GM21381 (cell line): ENCODE measurements at regions not wholly inside any gene's neighbourhood (a gene's known extent, or its start where the extent isn't known, plus 50 kb on each side); places are given as distances from the start of the nearest gene placed in this dataset.

Experiments
- ATAC-seq: cut with Tn5 transposase; IDR thresholded peaks from one replicate; pipeline ENCODE4 v1.9.1; 2021; ENCODE audit warnings: mild to moderate bottlenecking, moderate library complexity; ENCODE audit not compliant: unreplicated experiment

GRCh38 chr11:129590030-129590752 lies 214.5 kb downstream of the BARX2 start:
- ATAC-seq = no peak

DNA sequence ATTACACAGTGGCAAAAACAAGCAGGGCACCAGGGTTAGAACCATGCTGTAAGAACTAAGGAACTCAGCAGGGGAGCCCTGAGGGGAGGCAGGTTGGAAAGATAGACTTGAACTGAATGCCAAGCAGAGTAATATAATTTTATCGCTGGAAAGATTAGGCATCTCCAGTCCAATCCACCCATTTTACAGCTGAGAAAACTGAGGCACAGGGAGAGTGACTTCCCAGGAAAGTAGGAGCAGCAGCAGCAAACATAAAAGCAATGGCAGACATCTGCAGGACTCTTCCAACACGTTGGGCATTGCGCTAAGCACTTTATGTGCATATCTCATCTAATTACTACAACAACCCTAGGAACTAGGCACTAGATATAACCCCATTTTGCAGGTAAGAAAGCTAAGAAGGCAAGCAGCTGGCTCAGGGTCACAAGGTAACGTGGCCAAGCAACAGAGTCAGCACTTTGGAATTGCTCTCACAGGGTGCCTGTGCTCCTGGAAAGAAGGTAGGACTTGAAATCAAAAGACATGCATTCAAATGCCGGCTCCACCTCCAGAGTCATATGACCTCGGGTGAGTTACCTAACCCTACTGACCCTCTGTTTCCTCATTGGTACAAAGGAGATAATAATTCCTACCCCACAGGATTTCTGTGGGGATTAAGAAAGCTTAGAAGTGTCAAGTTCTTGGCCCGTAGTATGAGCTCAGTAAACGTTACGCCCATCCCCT lies 215.3 kb downstream of the BARX2 start:
- no peak for ATAC-seq

- ATAC-seq = no peak
Observed at GRCh38 chr11:129591527-129591926, 215.9 kb downstream of the BARX2 start.

- ATAC-seq = no peak
Observed at GRCh38 chr11:129592191-129592590, 216.5 kb downstream of the BARX2 start.

- no peak for ATAC-seq
Observed at GRCh38 chr11:129593098-129593497, 217.4 kb downstream of the BARX2 start.

- ATAC-seq = no peak
Observed at GRCh38 chr11:129595038-129595962, 219.7 kb downstream of the BARX2 start.

DNA sequence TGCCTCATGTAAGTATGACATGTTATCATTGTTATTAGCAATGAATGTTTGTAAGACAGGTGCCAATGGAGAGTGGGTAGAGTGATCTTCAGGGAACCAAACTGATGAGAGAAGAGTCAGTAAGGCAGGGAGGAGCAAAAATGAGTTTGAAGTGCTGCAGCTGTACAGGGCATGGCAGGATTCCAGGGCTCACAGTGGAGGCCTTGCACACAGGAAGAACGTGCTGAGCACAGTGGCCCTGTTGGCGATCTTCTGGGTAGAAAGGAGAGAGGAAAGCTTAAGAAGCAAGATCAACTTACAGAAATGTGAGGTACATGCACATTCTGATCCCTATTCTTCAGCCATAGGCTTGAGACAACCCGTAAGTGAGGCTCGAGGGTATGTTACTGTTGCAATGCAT lies 219.3 kb upstream of the TMEM45B start:
- ATAC-seq = no peak

DNA sequence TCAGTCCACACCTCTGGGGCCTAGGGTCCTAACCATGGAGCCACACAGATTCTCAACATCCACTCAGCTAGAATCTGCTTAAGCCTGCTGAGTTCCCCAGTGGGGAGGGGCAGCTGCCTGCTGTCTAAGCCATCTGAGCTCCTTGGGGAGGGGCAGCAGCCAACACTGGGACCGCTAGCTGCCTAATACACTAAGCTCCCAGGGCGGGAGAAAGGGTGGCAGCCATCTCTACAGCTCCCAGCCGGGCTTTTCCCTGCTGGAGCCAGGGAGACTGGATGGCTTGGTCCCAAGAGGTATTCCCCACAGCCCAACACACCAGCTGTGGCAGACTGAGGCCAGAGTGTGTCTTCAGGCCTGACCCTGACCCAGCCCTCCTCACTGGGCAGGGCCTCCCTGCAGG lies 217.3 kb upstream of the TMEM45B start:
- ATAC-seq = no peak

- ATAC-seq = no peak
Observed at GRCh38 chr11:129605815-129606214, 209.8 kb upstream of the TMEM45B start.

DNA sequence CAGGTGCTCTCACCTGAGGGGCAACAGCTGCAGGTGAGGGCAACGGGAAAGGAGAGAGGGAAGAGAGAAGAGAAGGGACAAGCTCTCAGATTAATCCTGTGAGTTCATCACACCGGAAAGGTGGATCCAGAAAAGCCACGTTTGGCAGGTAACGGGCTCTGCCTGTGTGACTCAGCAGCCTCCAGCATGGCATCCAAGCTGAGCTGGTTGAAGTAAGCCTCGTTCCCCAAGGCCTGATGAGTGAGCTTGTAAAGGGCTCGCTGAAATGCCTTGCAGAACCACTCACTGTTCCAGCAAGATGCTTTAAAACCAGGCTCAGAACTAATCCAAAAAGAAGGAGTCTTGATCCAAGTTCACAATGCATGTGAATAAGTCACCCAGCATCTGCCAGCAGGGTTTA lies 206.9 kb upstream of the TMEM45B start:
- ATAC-seq = no peak

- ATAC-seq = no peak
Observed at GRCh38 chr11:129610125-129610524, 205.5 kb upstream of the TMEM45B start.

GRCh38 chr11:129610545-129610944 lies 205.1 kb upstream of the TMEM45B start:
- no peak for ATAC-seq

GRCh38 chr11:129611661-129612446 lies 203.8 kb upstream of the TMEM45B start:
- ATAC-seq = no peak

DNA sequence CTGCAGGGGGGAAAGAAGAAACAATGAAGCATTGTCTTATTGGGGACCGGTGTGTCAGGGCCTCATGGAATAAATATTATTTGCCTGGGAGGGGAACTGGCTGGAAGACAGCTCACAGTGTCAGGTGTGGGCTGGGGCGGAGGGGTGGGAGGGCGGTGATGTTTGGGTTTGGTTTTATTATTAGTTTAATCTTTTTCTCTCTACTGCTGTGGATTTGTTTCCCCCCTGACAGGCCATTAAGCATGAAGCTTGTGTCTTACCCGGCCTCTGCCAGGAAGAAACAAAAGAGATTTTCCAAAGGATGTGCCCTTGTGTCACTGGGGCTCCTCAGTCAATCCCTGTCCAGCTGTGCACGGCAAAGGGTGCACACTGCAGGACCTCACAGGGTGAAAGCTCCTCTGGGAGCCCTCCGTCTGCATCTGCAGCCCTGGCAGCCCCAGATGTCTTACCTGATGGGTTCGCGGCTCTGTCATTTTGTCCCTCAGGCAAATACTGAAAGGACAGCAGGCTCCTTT lies 203.1 kb upstream of the TMEM45B start:
- no peak for ATAC-seq

GRCh38 chr11:129613071-129613470 lies 202.6 kb upstream of the TMEM45B start:
- no peak for ATAC-seq

- ATAC-seq = no peak
Observed at GRCh38 chr11:129614256-129614944, 201.2 kb upstream of the TMEM45B start.

DNA sequence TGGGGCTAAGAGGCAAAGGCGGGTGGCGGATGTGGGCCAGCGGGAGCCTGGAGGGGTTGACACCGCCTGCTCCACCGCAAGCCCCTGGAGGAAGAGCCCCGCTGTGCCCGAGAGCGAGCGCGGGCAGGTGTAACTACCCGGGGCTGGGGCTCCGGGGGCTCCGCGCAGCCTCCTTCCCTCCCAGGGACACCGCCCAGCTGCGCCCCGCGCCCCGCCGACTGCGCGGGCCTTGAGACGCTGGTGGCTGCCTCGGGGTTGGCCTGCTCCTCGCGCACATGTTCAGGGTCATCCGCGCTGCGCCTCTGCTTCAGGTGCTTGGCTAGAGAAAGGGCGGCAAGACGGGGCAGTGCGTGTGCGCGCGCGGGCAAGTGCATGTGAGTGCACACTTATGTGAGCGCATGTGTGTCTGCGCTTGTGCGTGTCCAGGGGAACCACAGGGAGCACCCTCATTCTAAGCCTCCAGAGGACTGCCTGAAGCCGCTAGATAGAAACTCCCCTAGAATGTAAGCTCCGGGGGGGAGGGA lies 197.5 kb upstream of the TMEM45B start:
- no peak for ATAC-seq

- ATAC-seq = no peak
Observed at GRCh38 chr11:129620237-129621104, 195.2 kb upstream of the TMEM45B start.

DNA sequence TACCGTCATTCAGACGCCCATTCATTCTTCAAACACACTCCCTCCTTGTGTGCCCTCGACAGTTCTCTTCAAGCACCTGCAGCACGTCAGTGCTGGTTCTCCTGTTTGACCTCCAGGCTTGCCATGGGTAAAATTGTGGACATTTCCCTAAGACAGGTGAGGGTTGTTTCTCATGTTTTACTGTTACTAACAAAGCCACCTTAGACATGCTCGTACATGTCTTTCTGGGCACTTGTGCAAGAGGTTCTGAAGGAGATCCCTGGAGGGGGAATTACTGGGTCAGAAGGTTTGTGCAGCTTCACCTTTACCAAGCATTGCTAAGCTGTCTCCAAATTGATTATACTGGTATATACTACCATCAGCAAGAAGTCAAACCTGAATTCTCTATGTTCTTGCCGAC lies 189.7 kb upstream of the TMEM45B start:
- ATAC-seq = no peak
